Loucy (cell line): ENCODE measurements at regions not wholly inside any gene's neighbourhood (a gene's known extent, or its start where the extent isn't known, plus 50 kb on each side); places are given as distances from the start of the nearest gene placed in this dataset.

Source experiments
- H2AFZ ChIP-seq: fragments of 200-600 bp; sonication (generic); 2 replicates; pipeline ENCODE4 v1.6.0; 2016; ENCODE audit warnings: antibody characterized with exemption, mild to moderate bottlenecking, low read length, moderate library complexity
- H3F3A ChIP-seq: fragments of 200-600 bp; 2 replicates; pipeline ENCODE4 v1.6.0; 2016; ENCODE audit warnings: antibody characterized with exemption, low read depth, mild to moderate bottlenecking
- H3K27me3 ChIP-seq: fragments of 200-600 bp; sonication (generic); 2 replicates; pipeline ENCODE4 v1.6.1; 2014; ENCODE audit warnings: low read length, mild to moderate bottlenecking; ENCODE audit not compliant: insufficient read depth, poor library complexity, severe bottlenecking
- H3K36me3 ChIP-seq: fragments of 200-600 bp; sonication (generic); 2 replicates; pipeline ENCODE4 v1.6.1; 2016; ENCODE audit warnings: low read length; ENCODE audit not compliant: insufficient read depth
- H3K4me1 ChIP-seq: fragments of 200-600 bp; sonication (generic); 2 replicates; pipeline ENCODE4 v1.5.1; 2014; ENCODE audit warnings: low read length, mild to moderate bottlenecking; ENCODE audit not compliant: insufficient read depth, poor library complexity, severe bottlenecking
- H3K4me2 ChIP-seq: fragments of 200-600 bp; sonication (generic); 2 replicates; pipeline ENCODE4 v1.6.0; 2014; ENCODE audit warnings: antibody characterized with exemption, low read length, low read depth, mild to moderate bottlenecking; ENCODE audit not compliant: poor library complexity, severe bottlenecking
- H3K4me3 ChIP-seq: fragments of 200-600 bp; sonication (generic); 2 replicates; pipeline ENCODE4 v1.5.1; 2014; ENCODE audit warnings: low read length, mild to moderate bottlenecking, mixed read lengths; ENCODE audit not compliant: poor library complexity, severe bottlenecking
- H3K79me2 ChIP-seq: fragments of 200-600 bp; sonication (generic); 2 replicates; pipeline ENCODE4 v1.6.1; 2014; ENCODE audit warnings: low read length; ENCODE audit not compliant: insufficient read depth
- H3K9ac ChIP-seq: fragments of 200-600 bp; sonication (generic); 2 replicates; pipeline ENCODE4 v1.6.0; 2014; ENCODE audit warnings: mild to moderate bottlenecking, low read depth, low read length, moderate library complexity; ENCODE audit not compliant: poor library complexity, severe bottlenecking
- H3K9me2 ChIP-seq: fragments of 200-600 bp; sonication (generic); replicated peaks from 2 replicates; pipeline ENCODE4 v1.6.1; 2016; ENCODE audit warnings: low read depth, low read length, mixed read lengths
- H3K9me3 ChIP-seq: fragments of 200-600 bp; sonication (generic); 2 replicates; pipeline ENCODE4 v1.6.1; 2014; ENCODE audit warnings: mild to moderate bottlenecking, antibody characterized with exemption, low read length, low read depth; ENCODE audit not compliant: insufficient read depth
- H4K20me1 ChIP-seq: fragments of 200-600 bp; sonication (generic); 2 replicates; pipeline ENCODE4 v1.6.0; 2014; ENCODE audit warnings: antibody characterized with exemption, low read length, mild to moderate bottlenecking; ENCODE audit not compliant: insufficient read depth, poor library complexity, severe bottlenecking
- CTCF ChIP-seq: fragments of 200-600 bp; sonication (generic); conservative IDR thresholded peaks from 2 replicates; pipeline ENCODE4 v1.5.1; 2014; ENCODE audit warnings: mild to moderate bottlenecking, antibody characterized with exemption, low read length
- EZH2phosphoT487 ChIP-seq: fragments of 200-600 bp; IDR thresholded peaks from 2 replicates; pipeline ENCODE4 v1.6.1; 2018; ENCODE audit warnings: antibody characterized with exemption, mild to moderate bottlenecking, moderate library complexity, borderline replicate concordance

- Histone ChIP-seq H3K27me3 (no peaks in the 10 kb centered on the region), H2AFZ (no peak overlapping the region), H3K9me2 (no peaks in the 10 kb centered on the region), H4K20me1 (no peaks in the 10 kb centered on the region), H3K4me3 (no peak overlapping the region), H3K36me3 (no peaks in the 10 kb centered on the region), H3K9me3 (no peaks in the 10 kb centered on the region), H3F3A (no peaks in the 10 kb centered on the region), H3K79me2 (no peaks in the 10 kb centered on the region), H3K4me1 (no peaks in the 10 kb centered on the region), H3K9ac (no peak overlapping the region), H3K4me2 (no peak overlapping the region)
- TF ChIP-seq EZH2phosphoT487 (no peak), CTCF (no peak)
These were observed 497.7 kb upstream of the MEF2C start for GRCh38 chr5:89380635-89381034.

- Histone ChIP-seq H3K27me3 (no peaks in the 10 kb centered on the region), H3K9me3 (no peaks in the 10 kb centered on the region), H4K20me1 (no peaks in the 10 kb centered on the region), H2AFZ (no peak overlapping the region), H3F3A (no peaks in the 10 kb centered on the region), H3K4me1 (no peaks in the 10 kb centered on the region), H3K9ac (no peak overlapping the region), H3K9me2 (no peaks in the 10 kb centered on the region), H3K79me2 (no peaks in the 10 kb centered on the region), H3K36me3 (no peaks in the 10 kb centered on the region), H3K4me3 (no peak overlapping the region), H3K4me2 (no peak overlapping the region)
- no peak for TF ChIP-seq CTCF
- TF ChIP-seq EZH2phosphoT487 = no peak
These were observed 494.9 kb upstream of the MEF2C start for GRCh38 chr5:89377767-89378455.

GRCh38 chr5:89374818-89375521 lies 492.0 kb upstream of the MEF2C start:
- Histone ChIP-seq H3K9me2 (no peaks in the 10 kb centered on the region), H2AFZ (no peak overlapping the region), H3F3A (no peaks in the 10 kb centered on the region), H3K4me2 (no peak overlapping the region), H3K4me3 (no peak overlapping the region), H3K9ac (no peak overlapping the region), H3K9me3 (no peaks in the 10 kb centered on the region), H3K27me3 (no peaks in the 10 kb centered on the region), H3K79me2 (no peaks in the 10 kb centered on the region), H4K20me1 (no peaks in the 10 kb centered on the region), H3K36me3 (no peaks in the 10 kb centered on the region), H3K4me1 (no peaks in the 10 kb centered on the region)
- TF ChIP-seq CTCF (no peak), EZH2phosphoT487 (no peak)
